Loucy (cell line): ENCODE measurements at regions not wholly inside any gene's neighbourhood (a gene's known extent, or its start where the extent isn't known, plus 50 kb on each side); places are given as distances from the start of the nearest gene placed in this dataset.

Experiments used
- H2AFZ ChIP-seq: fragments of 200-600 bp; sonication (generic); 2 replicates; pipeline ENCODE4 v1.6.0; 2016; ENCODE audit warnings: antibody characterized with exemption, mild to moderate bottlenecking, low read length, moderate library complexity
- H3F3A ChIP-seq: fragments of 200-600 bp; 2 replicates; pipeline ENCODE4 v1.6.0; 2016; ENCODE audit warnings: antibody characterized with exemption, low read depth, mild to moderate bottlenecking
- H3K27me3 ChIP-seq: fragments of 200-600 bp; sonication (generic); 2 replicates; pipeline ENCODE4 v1.6.1; 2014; ENCODE audit warnings: low read length, mild to moderate bottlenecking; ENCODE audit not compliant: insufficient read depth, poor library complexity, severe bottlenecking
- H3K36me3 ChIP-seq: fragments of 200-600 bp; sonication (generic); 2 replicates; pipeline ENCODE4 v1.6.1; 2016; ENCODE audit warnings: low read length; ENCODE audit not compliant: insufficient read depth
- H3K4me1 ChIP-seq: fragments of 200-600 bp; sonication (generic); 2 replicates; pipeline ENCODE4 v1.5.1; 2014; ENCODE audit warnings: low read length, mild to moderate bottlenecking; ENCODE audit not compliant: insufficient read depth, poor library complexity, severe bottlenecking
- H3K4me2 ChIP-seq: fragments of 200-600 bp; sonication (generic); 2 replicates; pipeline ENCODE4 v1.6.0; 2014; ENCODE audit warnings: antibody characterized with exemption, low read length, low read depth, mild to moderate bottlenecking; ENCODE audit not compliant: poor library complexity, severe bottlenecking
- H3K4me3 ChIP-seq: fragments of 200-600 bp; sonication (generic); 2 replicates; pipeline ENCODE4 v1.5.1; 2014; ENCODE audit warnings: low read length, mild to moderate bottlenecking, mixed read lengths; ENCODE audit not compliant: poor library complexity, severe bottlenecking
- H3K79me2 ChIP-seq: fragments of 200-600 bp; sonication (generic); 2 replicates; pipeline ENCODE4 v1.6.1; 2014; ENCODE audit warnings: low read length; ENCODE audit not compliant: insufficient read depth
- H3K9ac ChIP-seq: fragments of 200-600 bp; sonication (generic); 2 replicates; pipeline ENCODE4 v1.6.0; 2014; ENCODE audit warnings: mild to moderate bottlenecking, low read depth, low read length, moderate library complexity; ENCODE audit not compliant: poor library complexity, severe bottlenecking
- H3K9me2 ChIP-seq: fragments of 200-600 bp; sonication (generic); replicated peaks from 2 replicates; pipeline ENCODE4 v1.6.1; 2016; ENCODE audit warnings: low read depth, low read length, mixed read lengths
- H3K9me3 ChIP-seq: fragments of 200-600 bp; sonication (generic); 2 replicates; pipeline ENCODE4 v1.6.1; 2014; ENCODE audit warnings: mild to moderate bottlenecking, antibody characterized with exemption, low read length, low read depth; ENCODE audit not compliant: insufficient read depth
- H4K20me1 ChIP-seq: fragments of 200-600 bp; sonication (generic); 2 replicates; pipeline ENCODE4 v1.6.0; 2014; ENCODE audit warnings: antibody characterized with exemption, low read length, mild to moderate bottlenecking; ENCODE audit not compliant: insufficient read depth, poor library complexity, severe bottlenecking
- CTCF ChIP-seq: fragments of 200-600 bp; sonication (generic); conservative IDR thresholded peaks from 2 replicates; pipeline ENCODE4 v1.5.1; 2014; ENCODE audit warnings: mild to moderate bottlenecking, antibody characterized with exemption, low read length
- EZH2phosphoT487 ChIP-seq: fragments of 200-600 bp; IDR thresholded peaks from 2 replicates; pipeline ENCODE4 v1.6.1; 2018; ENCODE audit warnings: antibody characterized with exemption, mild to moderate bottlenecking, moderate library complexity, borderline replicate concordance

- no peaks in the 10 kb centered on the region for H4K20me1 ChIP-seq
- no peak overlapping the region for H2AFZ ChIP-seq
- H3K79me2 ChIP-seq = no peaks in the 10 kb centered on the region
- H3K9me2 ChIP-seq = no peaks in the 10 kb centered on the region
- no peak overlapping the region for H3K9ac ChIP-seq
- no peak for TF ChIP-seq EZH2phosphoT487
- TF ChIP-seq CTCF = no peak
- H3K4me3 ChIP-seq = no peak overlapping the region
- no peaks in the 10 kb centered on the region for H3K27me3 ChIP-seq
- H3K9me3 ChIP-seq = no peaks in the 10 kb centered on the region
- H3K36me3 ChIP-seq = no peaks in the 10 kb centered on the region
- no peaks in the 10 kb centered on the region for H3K4me1 ChIP-seq
- H3F3A ChIP-seq = no peaks in the 10 kb centered on the region
- no peak overlapping the region for H3K4me2 ChIP-seq
Measured at GRCh38 chr5:104540448-104540847, 977.9 kb upstream of the NUDT12 start.

- TF ChIP-seq CTCF = no peak
- TF ChIP-seq EZH2phosphoT487 = no peak
- no peaks in the 10 kb centered on the region for H3K9me2 ChIP-seq
- no peak overlapping the region for H3K9ac ChIP-seq
- no peaks in the 10 kb centered on the region for H3K36me3 ChIP-seq
- no peak overlapping the region for H3K4me2 ChIP-seq
- H2AFZ ChIP-seq = no peak overlapping the region
- H3K27me3 ChIP-seq = no peaks in the 10 kb centered on the region
- no peaks in the 10 kb centered on the region for H3K79me2 ChIP-seq
- no peaks in the 10 kb centered on the region for H4K20me1 ChIP-seq
- H3K4me1 ChIP-seq = no peaks in the 10 kb centered on the region
- no peaks in the 10 kb centered on the region for H3K9me3 ChIP-seq
- H3F3A ChIP-seq = no peaks in the 10 kb centered on the region
- no peak overlapping the region for H3K4me3 ChIP-seq
Measured at GRCh38 chr5:104539618-104540350, 977.2 kb upstream of the NUDT12 start.

- H3K4me3 ChIP-seq = no peak overlapping the region
- no peak overlapping the region for H3K9ac ChIP-seq
- no peaks in the 10 kb centered on the region for H3K79me2 ChIP-seq
- H2AFZ ChIP-seq = no peak overlapping the region
- H3K9me2 ChIP-seq = no peaks in the 10 kb centered on the region
- no peaks in the 10 kb centered on the region for H3K27me3 ChIP-seq
- no peaks in the 10 kb centered on the region for H4K20me1 ChIP-seq
- H3F3A ChIP-seq = no peaks in the 10 kb centered on the region
- H3K4me1 ChIP-seq = no peaks in the 10 kb centered on the region
- no peaks in the 10 kb centered on the region for H3K9me3 ChIP-seq
- TF ChIP-seq EZH2phosphoT487 = no peak
- TF ChIP-seq CTCF = no peak
- no peak overlapping the region for H3K4me2 ChIP-seq
- H3K36me3 ChIP-seq = no peaks in the 10 kb centered on the region
Measured at GRCh38 chr5:104538734-104539133, 976.1 kb upstream of the NUDT12 start.
